A549 (cell line): ENCODE measurements at regions not wholly inside any gene's neighbourhood (a gene's known extent, or its start where the extent isn't known, plus 50 kb on each side); places are given as distances from the start of the nearest gene placed in this dataset.

Experiments
- BHLHE40 ChIP-seq: IDR thresholded peaks from 2 replicates; pipeline ENCODE4 v1.6.1; 2012; ENCODE audit warnings: low read depth, low read length, inconsistent platforms
- CBX8 ChIP-seq: fragments of 200-600 bp; sonication (generic); IDR thresholded peaks from 2 replicates; pipeline ENCODE4 v1.6.1; 2016
- CHD2 ChIP-seq: fragments of 150-350 bp; IDR thresholded peaks from 2 replicates; pipeline ENCODE4 v1.6.1; 2014; ENCODE audit warnings: low read length; ENCODE audit not compliant: partially characterized antibody
- CHD4 ChIP-seq: fragments of 200-600 bp; sonication (generic); IDR thresholded peaks from 2 replicates; pipeline ENCODE4 v1.6.1; 2016; ENCODE audit warnings: antibody characterized with exemption, mild to moderate bottlenecking, borderline replicate concordance
- CTCF ChIP-seq: fragments of >200 bp; sonication (Bioruptor Twin); formaldehyde crosslinking; IDR thresholded peaks from 3 replicates; pipeline ENCODE4 v1.5.1; 2016
- EP300 ChIP-seq, 2 experiments: fragments of >200 bp; sonication (Bioruptor Twin); formaldehyde crosslinking; IDR thresholded peaks; 2 replicates in 1 of 2; 3 replicates in 1 of 2; pipeline ENCODE4 v1.6.1; 2016 to 2017
- HDAC2 ChIP-seq: fragments of 200-600 bp; sonication (generic); IDR thresholded peaks from 2 replicates; pipeline ENCODE4 v1.6.1; 2016
- KDM5A ChIP-seq: fragments of 200-600 bp; sonication (generic); IDR thresholded peaks from 2 replicates; pipeline ENCODE4 v1.6.1; 2016; ENCODE audit warnings: antibody characterized with exemption, mild to moderate bottlenecking
- MAFK ChIP-seq: fragments of 450-650 bp; IDR thresholded peaks from 2 replicates; pipeline ENCODE4 v1.6.1; 2014; ENCODE audit not compliant: partially characterized antibody
- MAZ ChIP-seq: fragments of 150-350 bp; IDR thresholded peaks from 2 replicates; pipeline ENCODE4 v1.6.1; 2014; ENCODE audit warnings: antibody characterized with exemption, low read depth, low read length, borderline replicate concordance
- POLR2A ChIP-seq: IDR thresholded peaks from 2 replicates; pipeline ENCODE4 v1.6.1; 2012; ENCODE audit warnings: mild to moderate bottlenecking, low read length
- TF ChIP-seq, protein P1 (sequence below): fragments of 200-600 bp; sonication (generic); IDR thresholded peaks from 2 replicates; pipeline ENCODE4 v1.6.1; 2016; ENCODE audit warnings: antibody characterized with exemption, mild to moderate bottlenecking, moderate library complexity

GRCh38 chr12:131333621-131334440 is 377.1 kb upstream of the SFSWAP start:
- TF ChIP-seq HDAC2, result no peak
- TF ChIP-seq CTCF, result no peak
- TF ChIP-seq POLR2A, result no peak
- no peak for TF ChIP-seq BHLHE40
- no peak for TF ChIP-seq MAZ
- no peak for TF ChIP-seq KDM5A
- TF ChIP-seq, protein P1, sequence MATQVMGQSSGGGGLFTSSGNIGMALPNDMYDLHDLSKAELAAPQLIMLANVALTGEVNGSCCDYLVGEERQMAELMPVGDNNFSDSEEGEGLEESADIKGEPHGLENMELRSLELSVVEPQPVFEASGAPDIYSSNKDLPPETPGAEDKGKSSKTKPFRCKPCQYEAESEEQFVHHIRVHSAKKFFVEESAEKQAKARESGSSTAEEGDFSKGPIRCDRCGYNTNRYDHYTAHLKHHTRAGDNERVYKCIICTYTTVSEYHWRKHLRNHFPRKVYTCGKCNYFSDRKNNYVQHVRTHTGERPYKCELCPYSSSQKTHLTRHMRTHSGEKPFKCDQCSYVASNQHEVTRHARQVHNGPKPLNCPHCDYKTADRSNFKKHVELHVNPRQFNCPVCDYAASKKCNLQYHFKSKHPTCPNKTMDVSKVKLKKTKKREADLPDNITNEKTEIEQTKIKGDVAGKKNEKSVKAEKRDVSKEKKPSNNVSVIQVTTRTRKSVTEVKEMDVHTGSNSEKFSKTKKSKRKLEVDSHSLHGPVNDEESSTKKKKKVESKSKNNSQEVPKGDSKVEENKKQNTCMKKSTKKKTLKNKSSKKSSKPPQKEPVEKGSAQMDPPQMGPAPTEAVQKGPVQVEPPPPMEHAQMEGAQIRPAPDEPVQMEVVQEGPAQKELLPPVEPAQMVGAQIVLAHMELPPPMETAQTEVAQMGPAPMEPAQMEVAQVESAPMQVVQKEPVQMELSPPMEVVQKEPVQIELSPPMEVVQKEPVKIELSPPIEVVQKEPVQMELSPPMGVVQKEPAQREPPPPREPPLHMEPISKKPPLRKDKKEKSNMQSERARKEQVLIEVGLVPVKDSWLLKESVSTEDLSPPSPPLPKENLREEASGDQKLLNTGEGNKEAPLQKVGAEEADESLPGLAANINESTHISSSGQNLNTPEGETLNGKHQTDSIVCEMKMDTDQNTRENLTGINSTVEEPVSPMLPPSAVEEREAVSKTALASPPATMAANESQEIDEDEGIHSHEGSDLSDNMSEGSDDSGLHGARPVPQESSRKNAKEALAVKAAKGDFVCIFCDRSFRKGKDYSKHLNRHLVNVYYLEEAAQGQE, result no peak
- TF ChIP-seq CHD4, result no peak
- no peak for TF ChIP-seq CBX8
- TF ChIP-seq CHD2, result no peak
- no peak for TF ChIP-seq EP300 (IDR thresholded peaks at IDR 0.05)
- TF ChIP-seq MAFK, result no peak
